Memory B cell (primary cell): ENCODE measurements at regions not wholly inside any gene's neighbourhood (a gene's known extent, or its start where the extent isn't known, plus 50 kb on each side); places are given as distances from the start of the nearest gene placed in this dataset.

Experiments used
- ATAC-seq: fragments of 150-1000 bp; cut with Tn5 transposase; 2 replicates; pipeline ENCODE4 v1.10.0; 2021; ENCODE audit warnings: low read depth, mild to moderate bottlenecking, moderate library complexity
- DNase-seq, 2 donors: peaks; one replicate each; pipeline ENCODE4 v3.0.0; 2022; ENCODE audit warnings: low spot score in 2 of 2
- H3K27ac Mint-ChIP-seq: one replicate; pipeline ENCODE4 v1.8.0; 2022; ENCODE audit warnings: mild to moderate bottlenecking, moderate library complexity, mixed read lengths
- H3K27me3 Mint-ChIP-seq: one replicate; pipeline ENCODE4 v1.8.0; 2022; ENCODE audit warnings: mixed read lengths
- H3K36me3 Mint-ChIP-seq: one replicate; pipeline ENCODE4 v1.8.0; 2022; ENCODE audit warnings: mild to moderate bottlenecking, mixed read lengths
- H3K4me1 Mint-ChIP-seq: one replicate; pipeline ENCODE4 v1.8.0; 2022; ENCODE audit warnings: mixed read lengths
- H3K4me3 Mint-ChIP-seq: one replicate; pipeline ENCODE4 v1.8.0; 2022; ENCODE audit warnings: mild to moderate bottlenecking, moderate library complexity, mixed read lengths
- H3K9me3 Mint-ChIP-seq: one replicate; pipeline ENCODE4 v1.8.0; 2022; ENCODE audit warnings: mixed read lengths

DNA sequence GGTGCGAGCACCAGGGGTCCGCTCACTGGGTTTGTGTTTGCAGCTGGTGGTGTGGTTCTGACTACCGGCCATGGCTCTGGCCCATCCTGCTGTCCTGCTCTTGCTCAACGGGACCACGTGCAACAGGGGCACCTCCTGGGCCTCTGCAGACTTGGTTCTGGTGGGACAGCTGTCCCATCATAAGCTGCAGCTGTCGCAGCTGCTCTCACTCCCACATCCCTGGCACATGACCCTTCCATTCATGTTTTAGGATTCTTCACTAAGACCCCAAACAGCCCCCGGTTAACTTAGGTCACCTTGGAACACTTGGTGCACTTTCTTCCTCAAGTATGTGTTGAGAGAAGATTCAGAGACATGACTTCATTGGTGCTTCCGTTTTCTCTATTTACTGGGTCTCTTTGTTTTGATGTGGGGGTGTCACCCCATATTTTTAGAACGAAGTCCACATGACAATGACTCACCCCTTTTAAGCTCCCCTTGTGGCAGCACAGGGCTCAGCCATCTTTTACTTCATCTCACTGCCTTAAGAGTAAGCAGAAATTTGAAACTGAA lies 68.4 kb upstream of the ARHGEF7 start:
- H3K27ac Mint-ChIP-seq, result peak overlapping the region; percentile 91
- no peaks in the 10 kb centered on the region for H3K36me3 Mint-ChIP-seq
- H3K4me1 Mint-ChIP-seq, result peaks cover 25% of the 10 kb centered on the region
- H3K27me3 Mint-ChIP-seq, result peaks cover 13% of the 10 kb centered on the region
- peak in 1 of 2 donors; percentile 23 for DNase-seq
- no peaks in the 10 kb centered on the region for H3K9me3 Mint-ChIP-seq
- peak overlapping the region; percentile 22 for H3K4me3 Mint-ChIP-seq
- ATAC-seq, result peak; percentile 91

DNA sequence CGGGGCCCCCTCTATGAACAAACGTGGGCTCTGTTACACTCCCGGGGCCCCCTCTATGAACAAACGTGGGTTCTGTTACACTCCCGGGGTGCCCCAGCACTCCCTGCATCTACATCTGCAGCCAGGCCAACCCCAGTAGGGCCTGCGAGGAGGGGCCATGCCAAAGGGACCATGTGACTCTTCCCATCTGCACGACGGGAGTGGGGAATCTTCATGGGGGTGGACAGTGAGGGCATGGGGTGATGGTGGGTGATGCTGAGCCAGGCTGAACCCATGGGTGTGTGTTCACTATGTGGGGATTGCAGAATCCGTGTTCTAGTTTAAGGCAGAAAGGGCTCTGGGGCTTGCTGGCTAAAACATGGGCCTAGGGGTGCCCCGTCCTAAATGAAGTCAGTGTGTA lies 69.9 kb upstream of the ARHGEF7 start:
- Mint-ChIP-seq H3K4me3 (no peak overlapping the region), H3K27me3 (peaks cover 9% of the 10 kb centered on the region), H3K27ac (no peak overlapping the region), H3K36me3 (no peaks in the 10 kb centered on the region), H3K4me1 (peaks cover 21% of the 10 kb centered on the region), H3K9me3 (no peaks in the 10 kb centered on the region)
- no peak for DNase-seq
- no peak for ATAC-seq

DNA sequence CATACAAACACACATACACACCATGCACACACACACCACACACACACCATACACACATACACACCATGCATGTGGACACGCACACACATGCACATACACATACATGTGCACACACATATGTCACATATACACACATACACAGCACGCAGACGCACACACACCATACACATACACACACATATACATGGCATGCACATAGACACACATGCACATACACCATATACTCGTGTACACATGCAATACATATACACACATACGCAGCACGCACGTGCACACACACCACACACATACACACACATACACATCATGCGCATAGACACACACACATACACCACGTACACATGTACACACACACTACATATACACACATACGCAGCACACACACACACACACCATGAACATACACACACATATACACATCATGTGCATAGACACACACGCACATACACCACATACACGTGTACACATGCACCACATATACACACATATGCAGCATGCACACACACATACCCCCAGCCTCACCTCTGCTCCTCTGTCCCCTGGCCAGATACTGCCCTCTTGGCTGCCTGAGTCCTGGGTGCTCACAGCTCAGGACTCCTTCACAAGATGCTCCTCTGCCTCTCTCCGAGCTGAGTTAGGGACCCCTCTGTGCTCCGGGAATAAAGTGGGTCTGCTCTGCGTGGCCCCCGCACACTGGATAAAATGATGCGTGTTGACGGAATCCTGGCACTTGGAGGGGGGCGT lies 70.9 kb upstream of the ARHGEF7 start:
- Mint-ChIP-seq H3K4me3 (no peak overlapping the region), H3K4me1 (peaks cover 18% of the 10 kb centered on the region), H3K27ac (no peak overlapping the region), H3K9me3 (no peaks in the 10 kb centered on the region), H3K36me3 (no peaks in the 10 kb centered on the region), H3K27me3 (peaks cover 9% of the 10 kb centered on the region)
- no peak for DNase-seq
- no peak for ATAC-seq

- Mint-ChIP-seq H3K4me3 (no peak overlapping the region), H3K4me1 (peaks cover 18% of the 10 kb centered on the region), H3K9me3 (no peaks in the 10 kb centered on the region), H3K27ac (no peak overlapping the region), H3K27me3 (peaks cover 9% of the 10 kb centered on the region), H3K36me3 (no peaks in the 10 kb centered on the region)
- ATAC-seq (peak; percentile 36), DNase-seq (no peak)
Observed at GRCh38 chr13:111043575-111043982, 71.5 kb upstream of the ARHGEF7 start.

DNA sequence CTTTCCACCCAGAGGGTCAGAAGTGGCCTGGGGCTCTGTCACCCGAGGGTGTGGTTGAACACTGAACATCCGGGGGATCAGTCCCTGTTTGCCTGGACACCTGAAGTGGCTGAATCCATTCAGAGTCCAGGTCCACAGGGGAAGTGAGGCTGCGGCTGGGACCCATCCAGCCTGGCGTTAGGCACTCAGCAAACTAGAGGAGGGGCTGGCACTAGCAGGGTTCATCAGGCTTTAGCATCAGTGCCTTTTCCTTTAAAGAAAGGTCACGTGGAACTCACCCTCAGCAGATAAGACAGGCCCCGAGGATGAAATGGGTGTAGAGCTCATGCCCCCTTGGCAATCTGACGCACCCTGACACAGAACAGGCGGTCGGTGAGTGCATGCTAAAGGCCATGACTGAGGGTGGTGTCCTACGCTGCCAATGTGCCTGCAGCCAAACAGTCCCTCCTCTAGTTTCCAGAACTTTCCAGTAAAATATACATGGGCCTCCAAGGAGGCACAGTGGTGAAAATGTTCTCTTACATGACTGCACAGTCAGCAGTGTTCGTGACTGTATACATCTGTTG lies 72.4 kb upstream of the ARHGEF7 start:
- Mint-ChIP-seq H3K4me1 (peaks cover 18% of the 10 kb centered on the region), H3K27ac (no peak overlapping the region), H3K36me3 (no peaks in the 10 kb centered on the region), H3K27me3 (peaks cover 9% of the 10 kb centered on the region), H3K4me3 (no peak overlapping the region), H3K9me3 (no peaks in the 10 kb centered on the region)
- DNase-seq (no peak), ATAC-seq (no peak)

- no peak for DNase-seq
- no peak overlapping the region for H3K4me3 Mint-ChIP-seq
- no peaks in the 10 kb centered on the region for H3K36me3 Mint-ChIP-seq
- H3K4me1 Mint-ChIP-seq, result peaks cover 8% of the 10 kb centered on the region
- no peak for ATAC-seq
- no peak overlapping the region for H3K27ac Mint-ChIP-seq
- H3K27me3 Mint-ChIP-seq, result peaks cover 9% of the 10 kb centered on the region
- no peaks in the 10 kb centered on the region for H3K9me3 Mint-ChIP-seq
Observed at GRCh38 chr13:111040830-111041229, 74.3 kb upstream of the ARHGEF7 start.

DNA sequence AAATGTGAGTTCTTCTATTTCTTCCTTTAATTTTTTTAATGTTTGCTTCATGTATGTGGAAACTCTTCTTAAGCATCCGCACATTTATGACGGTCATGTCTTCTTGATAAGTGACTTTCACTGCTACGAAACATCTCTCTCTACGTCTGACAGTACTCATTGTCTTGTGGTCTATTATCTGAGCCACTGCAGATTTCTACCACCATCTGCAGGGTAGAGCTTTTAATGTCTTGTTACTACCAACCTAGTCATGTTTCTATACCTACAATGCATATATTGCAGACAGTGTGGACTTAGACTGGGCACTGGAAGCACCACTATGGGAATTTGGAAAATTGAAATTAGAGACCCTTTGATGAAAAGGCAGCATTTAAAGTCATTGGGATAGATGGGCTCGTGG lies 75.4 kb upstream of the ARHGEF7 start:
- no peaks in the 10 kb centered on the region for H3K36me3 Mint-ChIP-seq
- H3K27me3 Mint-ChIP-seq, result peaks cover 9% of the 10 kb centered on the region
- ATAC-seq (no peak), DNase-seq (no peak)
- H3K4me1 Mint-ChIP-seq, result peaks cover 8% of the 10 kb centered on the region
- no peak overlapping the region for H3K27ac Mint-ChIP-seq
- H3K9me3 Mint-ChIP-seq, result no peaks in the 10 kb centered on the region
- no peak overlapping the region for H3K4me3 Mint-ChIP-seq

GRCh38 chr13:111038887-111039286 lies 76.2 kb upstream of the ARHGEF7 start:
- Mint-ChIP-seq H3K4me1 (peaks cover 1% of the 10 kb centered on the region), H3K36me3 (no peaks in the 10 kb centered on the region), H3K27ac (no peak overlapping the region), H3K4me3 (no peak overlapping the region), H3K27me3 (peaks cover 4% of the 10 kb centered on the region), H3K9me3 (no peaks in the 10 kb centered on the region)
- DNase-seq, result no peak
- no peak for ATAC-seq

GRCh38 chr13:111037927-111038326 lies 77.2 kb upstream of the ARHGEF7 start:
- H3K36me3 Mint-ChIP-seq, result no peaks in the 10 kb centered on the region
- no peak for DNase-seq
- peaks cover 7% of the 10 kb centered on the region for H3K27me3 Mint-ChIP-seq
- H3K9me3 Mint-ChIP-seq, result no peaks in the 10 kb centered on the region
- no peak overlapping the region for H3K4me3 Mint-ChIP-seq
- H3K27ac Mint-ChIP-seq, result no peak overlapping the region
- ATAC-seq, result no peak
- no peaks in the 10 kb centered on the region for H3K4me1 Mint-ChIP-seq

GRCh38 chr13:111036665-111037064 lies 78.4 kb upstream of the ARHGEF7 start:
- ATAC-seq, result no peak
- H3K9me3 Mint-ChIP-seq, result no peaks in the 10 kb centered on the region
- H3K36me3 Mint-ChIP-seq, result no peaks in the 10 kb centered on the region

DNA sequence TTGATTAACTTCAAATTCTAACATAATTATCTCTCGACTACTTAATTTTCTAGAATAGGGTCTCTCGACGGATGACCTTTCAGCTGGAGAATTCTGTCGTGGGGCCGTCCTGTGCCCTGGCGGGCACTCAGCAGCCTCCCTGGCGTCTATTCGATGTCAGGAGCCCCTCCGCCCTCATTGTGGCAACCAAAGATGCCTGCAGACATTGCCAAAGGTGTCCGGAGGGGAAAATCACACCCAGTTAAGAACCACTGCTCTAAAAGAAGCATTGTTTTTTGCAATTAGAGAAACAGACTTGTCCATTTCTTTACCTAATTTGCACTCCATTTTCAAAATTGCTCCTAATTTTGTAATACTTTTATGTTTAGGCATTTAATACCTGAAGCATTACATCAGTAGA lies 79.2 kb upstream of the ARHGEF7 start:
- ATAC-seq (no peak), DNase-seq (no peak)
- no peaks in the 10 kb centered on the region for H3K36me3 Mint-ChIP-seq
- H3K4me1 Mint-ChIP-seq, result no peaks in the 10 kb centered on the region
- no peaks in the 10 kb centered on the region for H3K9me3 Mint-ChIP-seq
- H3K27ac Mint-ChIP-seq, result no peak overlapping the region
- H3K4me3 Mint-ChIP-seq, result no peak overlapping the region
- H3K27me3 Mint-ChIP-seq, result peaks cover 6% of the 10 kb centered on the region

More at GRCh38 chr13:111036665-111037064, 78.4 kb upstream of the ARHGEF7 start:
- Mint-ChIP-seq H3K4me3 (no peak overlapping the region), H3K27ac (no peak overlapping the region), H3K4me1 (no peaks in the 10 kb centered on the region), H3K27me3 (peaks cover 6% of the 10 kb centered on the region)
- no peak for DNase-seq

DNA sequence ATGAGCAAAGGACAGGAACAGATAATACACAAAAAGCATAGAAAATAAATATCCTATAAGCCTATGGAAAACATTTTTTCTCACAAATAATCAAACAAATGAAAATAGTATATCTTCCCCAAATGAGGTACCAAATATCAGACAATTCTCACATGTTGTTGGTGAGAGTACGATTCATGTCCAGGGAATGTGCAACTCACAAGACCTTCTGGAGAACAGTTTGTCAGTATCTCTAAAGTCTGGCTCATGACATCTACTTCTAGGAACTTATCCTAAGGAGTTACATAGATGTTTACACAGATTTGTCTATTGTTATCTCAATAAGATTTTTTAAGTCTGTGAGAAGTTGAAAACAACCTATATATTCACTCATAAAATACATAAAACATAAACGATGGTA lies 80.3 kb upstream of the ARHGEF7 start:
- Mint-ChIP-seq H3K9me3 (no peaks in the 10 kb centered on the region), H3K27me3 (peaks cover 6% of the 10 kb centered on the region), H3K36me3 (no peaks in the 10 kb centered on the region), H3K4me3 (no peak overlapping the region), H3K4me1 (no peaks in the 10 kb centered on the region), H3K27ac (no peak overlapping the region)
- DNase-seq, result no peak
- ATAC-seq, result no peak

DNA sequence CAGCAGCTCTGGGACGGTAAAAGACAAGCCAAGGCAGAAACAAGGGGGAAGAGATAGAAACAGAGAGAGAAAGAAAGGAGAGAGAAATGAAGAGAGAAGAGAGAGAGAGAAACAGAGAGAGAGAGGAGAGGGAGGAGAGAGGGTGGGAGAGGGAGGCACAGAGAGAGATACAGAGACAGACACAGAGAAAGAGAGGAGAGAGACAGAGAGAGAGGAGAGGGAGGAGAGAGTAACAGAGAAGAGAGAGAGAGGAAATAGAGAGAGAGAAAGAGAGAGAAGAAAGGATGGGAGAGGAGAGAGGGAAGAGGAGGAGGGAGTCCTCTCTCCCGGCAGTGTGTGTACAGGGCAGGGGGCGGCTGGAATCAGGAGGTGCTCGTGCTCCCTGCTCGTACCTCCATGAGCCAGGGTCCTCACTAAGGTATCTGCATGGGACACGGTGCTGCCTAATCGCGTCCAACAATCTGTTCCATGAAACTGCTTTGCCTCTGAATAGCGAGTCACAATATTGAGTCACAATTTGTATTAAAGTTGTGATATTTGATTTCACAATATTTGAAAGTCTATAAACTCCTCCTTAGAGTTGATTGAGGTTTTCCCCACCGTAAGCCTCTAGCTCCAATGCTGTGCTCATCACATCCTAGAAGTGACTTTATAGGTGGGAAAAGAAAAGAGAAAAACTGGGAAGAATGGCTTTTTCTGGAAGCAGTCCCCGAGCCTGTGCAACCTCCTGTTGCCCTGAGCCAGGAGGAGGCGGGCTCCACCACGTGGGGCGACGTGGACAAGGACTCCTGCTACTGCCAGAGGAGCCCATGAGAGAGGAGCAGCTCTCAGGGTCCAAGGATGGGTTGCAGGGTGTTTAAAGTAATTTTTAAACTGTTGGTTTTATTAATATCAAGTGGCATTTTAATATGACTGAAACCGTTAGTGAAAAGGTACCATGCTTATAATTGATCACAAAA lies 81.7 kb upstream of the ARHGEF7 start:
- Mint-ChIP-seq H3K27me3 (peaks cover 9% of the 10 kb centered on the region), H3K4me3 (no peak overlapping the region), H3K4me1 (no peaks in the 10 kb centered on the region), H3K27ac (no peak overlapping the region), H3K36me3 (no peaks in the 10 kb centered on the region), H3K9me3 (no peaks in the 10 kb centered on the region)
- no peak for DNase-seq
- ATAC-seq, result no peak

- Mint-ChIP-seq H3K4me1 (no peaks in the 10 kb centered on the region), H3K9me3 (no peaks in the 10 kb centered on the region), H3K36me3 (no peaks in the 10 kb centered on the region), H3K27ac (no peak overlapping the region), H3K4me3 (no peak overlapping the region), H3K27me3 (peaks cover 9% of the 10 kb centered on the region)
- no peak for DNase-seq
- ATAC-seq, result no peak
Observed at GRCh38 chr13:111031531-111031961, 83.6 kb upstream of the ARHGEF7 start.
